ENCODE measurements at regions not wholly inside any gene's neighbourhood (a gene's known extent, or its start where the extent isn't known, plus 50 kb on each side); places are given as distances from the start of the nearest gene placed in this dataset.
A peak's percentile ranks its signal among the peaks of the same experiment; 100 is the strongest.

- intact Hi-C loops (cut with DNase I), result no loop called here
- no peak for DNase-seq
Observed at GRCh38 chr19:27745978-27746542, 1466.9 kb downstream of the UQCRFS1 start.

GRCh38 chr19:27744926-27745768 lies 1467.8 kb downstream of the UQCRFS1 start:
- Histone ChIP-seq H3K27me3 (no peaks in the 10 kb centered on the region), H3K9me3 (peaks cover 0 to 2% (median 0%) of the 10 kb centered on the region in 11 donors), H3K4me3 (no peak overlapping the region), H3K36me3 (no peaks in the 10 kb centered on the region), H3K4me1 (peaks cover 0 to 35% (median 11%) of the 10 kb centered on the region in 9 donors), H3K27ac (no peak overlapping the region)
- no peak for DNase-seq
- no peak for TF ChIP-seq CTCF (IDR thresholded peaks at IDR 0.05)
- peak in 5 of 8 donors; percentile 57 to 86 (median 70) for ATAC-seq
- 59 to 68% methylated on average over 10 of the region's 10 CpGs for WGBS, 2 donors
- intact Hi-C loops (cut with DNase I), result no loop called here

More at GRCh38 chr19:27745978-27746542, 1466.9 kb downstream of the UQCRFS1 start:
- no peak for ATAC-seq
- 96% methylated on average over 11 of the region's 11 CpGs for WGBS, 2 donors
- Histone ChIP-seq H3K27ac (no peak overlapping the region), H3K4me3 (no peak overlapping the region), H3K36me3 (no peaks in the 10 kb centered on the region), H3K27me3 (no peaks in the 10 kb centered on the region), H3K4me1 (peaks cover 0 to 32% (median 11%) of the 10 kb centered on the region in 9 donors), H3K9me3 (no peaks in the 10 kb centered on the region)
- no peak for TF ChIP-seq CTCF (IDR thresholded peaks at IDR 0.05)

GRCh38 chr19:27742041-27742440 lies 1470.9 kb downstream of the UQCRFS1 start:
- WGBS, 2 donors, result 60 to 73% methylated on average over 3 of the region's 3 CpGs
- TF ChIP-seq CTCF (IDR thresholded peaks at IDR 0.05), result no peak
- no peak for ATAC-seq
- intact Hi-C loops (cut with DNase I), result no loop called here
- no peaks in the 10 kb centered on the region for H3K27me3 ChIP-seq
- no peak overlapping the region for H3K4me3 ChIP-seq
- peaks cover 0 to 18% (median 0%) of the 10 kb centered on the region in 9 donors for H3K36me3 ChIP-seq
- H3K4me1 ChIP-seq, result peaks cover 0 to 42% (median 9%) of the 10 kb centered on the region in 9 donors
- H3K9me3 ChIP-seq, result peaks cover 0 to 25% (median 0%) of the 10 kb centered on the region in 11 donors
- no peak for DNase-seq
- H3K27ac ChIP-seq, result no peak overlapping the region

- intact Hi-C loops (cut with DNase I), result no loop called here
- no peak for TF ChIP-seq CTCF (IDR thresholded peaks at IDR 0.05)
Observed at GRCh38 chr19:27741236-27741635, 1471.7 kb downstream of the UQCRFS1 start.

More at GRCh38 chr19:27741236-27741635, 1471.7 kb downstream of the UQCRFS1 start:
- Histone ChIP-seq H3K36me3 (peaks cover 0 to 22% (median 0%) of the 10 kb centered on the region in 9 donors), H3K4me3 (no peak overlapping the region), H3K9me3 (peaks cover 0 to 29% (median 0%) of the 10 kb centered on the region in 11 donors), H3K27ac (no peak overlapping the region), H3K4me1 (peaks cover 0 to 34% (median under 1%) of the 10 kb centered on the region in 9 donors), H3K27me3 (no peaks in the 10 kb centered on the region)
- DNase-seq (no peak), ATAC-seq (no peak)
- WGBS, 2 donors, result 92 to 96% methylated on average over 8 of the region's 8 CpGs

Data from heart right ventricle (tissue), 16 donors.